ENCODE measurements at regions not wholly inside any gene's neighbourhood (a gene's known extent, or its start where the extent isn't known, plus 50 kb on each side); places are given as distances from the start of the nearest gene placed in this dataset.
"Not testable (repeated sequence)": the region's sequence is repeated elsewhere in the genome, so short reads cannot be mapped to it uniquely, and the experiment has no call there.

GRCh38 chr2:22136446-22136845 is 1012.7 kb downstream of the TDRD15 start:
- Histone ChIP-seq H3K36me3 (ENCODE audit: insufficient read depth, low read length) (no peaks in the 10 kb centered on the region), H3K9me2 (replicated peaks; ENCODE audit: insufficient read depth, low read length) (no peaks in the 10 kb centered on the region), H3K4me2 (ENCODE audit: low read depth, low read length, poor library complexity, severe bottlenecking) (no peak overlapping the region), H3K27me3 (ENCODE audit: low read length) (no peaks in the 10 kb centered on the region), H2AFZ (ENCODE audit: low read length) (no peak overlapping the region), H3K9ac (ENCODE audit: low read length) (no peak overlapping the region), H3K9me3 (ENCODE audit: low read length) (no peaks in the 10 kb centered on the region), H3K79me2 (ENCODE audit: low read length) (no peaks in the 10 kb centered on the region), H3K27ac (ENCODE audit: low read length) (no peak overlapping the region), H4K20me1 (ENCODE audit: insufficient read depth, low read depth, low read length) (no peaks in the 10 kb centered on the region), H3K4me3 (ENCODE audit: low read length) (no peak overlapping the region), H3K4me1 (ENCODE audit: low read length) (no peaks in the 10 kb centered on the region)
- no peak for DNase-seq

GRCh38 chr2:22143840-22144239 is 1020.1 kb downstream of the TDRD15 start:
- Histone ChIP-seq H3K4me2 (ENCODE audit: low read depth, low read length, poor library complexity, severe bottlenecking) (no peak overlapping the region), H3K36me3 (ENCODE audit: insufficient read depth, low read length) (no peaks in the 10 kb centered on the region), H3K4me3 (ENCODE audit: low read length) (no peak overlapping the region), H3K27ac (ENCODE audit: low read length) (no peak overlapping the region), H3K4me1 (ENCODE audit: low read length) (no peaks in the 10 kb centered on the region), H3K9me3 (ENCODE audit: low read length) (no peaks in the 10 kb centered on the region), H3K9me2 (replicated peaks; ENCODE audit: insufficient read depth, low read length) (no peaks in the 10 kb centered on the region), H3K79me2 (ENCODE audit: low read length) (no peaks in the 10 kb centered on the region), H4K20me1 (ENCODE audit: insufficient read depth, low read depth, low read length) (no peaks in the 10 kb centered on the region), H2AFZ (ENCODE audit: low read length) (no peak overlapping the region), H3K27me3 (ENCODE audit: low read length) (no peaks in the 10 kb centered on the region), H3K9ac (ENCODE audit: low read length) (no peak overlapping the region)
- DNase-seq: no peak

GRCh38 chr2:22153931-22154613 is 1030.3 kb downstream of the TDRD15 start:
- no peaks in the 10 kb centered on the region for H3K4me1 ChIP-seq (ENCODE audit: low read length)
- no peak overlapping the region for H3K4me3 ChIP-seq (ENCODE audit: low read length)
- H3K9ac ChIP-seq (ENCODE audit: low read length): no peak overlapping the region
- no peak overlapping the region for H3K4me2 ChIP-seq (ENCODE audit: low read depth, low read length, poor library complexity, severe bottlenecking)
- H3K79me2 ChIP-seq (ENCODE audit: low read length): no peaks in the 10 kb centered on the region
- no peaks in the 10 kb centered on the region for H3K36me3 ChIP-seq (ENCODE audit: insufficient read depth, low read length)
- DNase-seq: no peak
- H2AFZ ChIP-seq (ENCODE audit: low read length): no peak overlapping the region
- H4K20me1 ChIP-seq (ENCODE audit: insufficient read depth, low read depth, low read length): no peaks in the 10 kb centered on the region
- no peaks in the 10 kb centered on the region; the same call in 1 of the 2 replicates for H3K9me2 ChIP-seq (replicated peaks; ENCODE audit: insufficient read depth, low read length)
- H3K9me3 ChIP-seq (ENCODE audit: low read length): no peaks in the 10 kb centered on the region
- H3K27ac ChIP-seq (ENCODE audit: low read length): no peak overlapping the region
- H3K27me3 ChIP-seq (ENCODE audit: low read length): no peaks in the 10 kb centered on the region

- DNase-seq; H3K27me3 ChIP-seq (ENCODE audit: low read length); H3K4me2 ChIP-seq (ENCODE audit: low read depth, low read length, poor library complexity, severe bottlenecking); H3K36me3 ChIP-seq (ENCODE audit: insufficient read depth, low read length); H3K9me3 ChIP-seq (ENCODE audit: low read length); H3K9ac ChIP-seq (ENCODE audit: low read length); H3K4me1 ChIP-seq (ENCODE audit: low read length); H3K79me2 ChIP-seq (ENCODE audit: low read length); H3K9me2 ChIP-seq (replicated peaks; ENCODE audit: insufficient read depth, low read length); H2AFZ ChIP-seq (ENCODE audit: low read length); H3K4me3 ChIP-seq (ENCODE audit: low read length); H3K27ac ChIP-seq (ENCODE audit: low read length); H4K20me1 ChIP-seq (ENCODE audit: insufficient read depth, low read depth, low read length): not testable (repeated sequence)
Measured at GRCh38 chr2:22156661-22157060, 1032.9 kb downstream of the TDRD15 start.

GRCh38 chr2:22167256-22167655 is 1043.5 kb downstream of the TDRD15 start:
- no peaks in the 10 kb centered on the region for H4K20me1 ChIP-seq (ENCODE audit: insufficient read depth, low read depth, low read length)
- no peaks in the 10 kb centered on the region for H3K9me3 ChIP-seq (ENCODE audit: low read length)
- no peaks in the 10 kb centered on the region for H3K4me1 ChIP-seq (ENCODE audit: low read length)
- no peak overlapping the region for H2AFZ ChIP-seq (ENCODE audit: low read length)
- H3K9me2 ChIP-seq (replicated peaks; ENCODE audit: insufficient read depth, low read length): no peaks in the 10 kb centered on the region
- no peaks in the 10 kb centered on the region for H3K36me3 ChIP-seq (ENCODE audit: insufficient read depth, low read length)
- no peak overlapping the region for H3K4me3 ChIP-seq (ENCODE audit: low read length)
- no peaks in the 10 kb centered on the region for H3K79me2 ChIP-seq (ENCODE audit: low read length)
- no peak overlapping the region for H3K27ac ChIP-seq (ENCODE audit: low read length)
- DNase-seq: no peak
- H3K4me2 ChIP-seq (ENCODE audit: low read depth, low read length, poor library complexity, severe bottlenecking): no peak overlapping the region
- H3K9ac ChIP-seq (ENCODE audit: low read length): no peak overlapping the region
- no peaks in the 10 kb centered on the region for H3K27me3 ChIP-seq (ENCODE audit: low read length)

- H3K4me2 ChIP-seq (ENCODE audit: low read depth, low read length, poor library complexity, severe bottlenecking): no peak overlapping the region
- no peak overlapping the region for H3K27ac ChIP-seq (ENCODE audit: low read length)
- no peaks in the 10 kb centered on the region for H3K9me3 ChIP-seq (ENCODE audit: low read length)
- DNase-seq: no peak
- H3K27me3 ChIP-seq (ENCODE audit: low read length): no peaks in the 10 kb centered on the region
- no peaks in the 10 kb centered on the region for H3K36me3 ChIP-seq (ENCODE audit: insufficient read depth, low read length)
- H2AFZ ChIP-seq (ENCODE audit: low read length): no peak overlapping the region
- H3K9ac ChIP-seq (ENCODE audit: low read length): no peak overlapping the region
- no peaks in the 10 kb centered on the region for H3K4me1 ChIP-seq (ENCODE audit: low read length)
- H3K4me3 ChIP-seq (ENCODE audit: low read length): no peak overlapping the region
- no peaks in the 10 kb centered on the region for H3K79me2 ChIP-seq (ENCODE audit: low read length)
- no peaks in the 10 kb centered on the region; the same call in 1 of the 2 replicates for H3K9me2 ChIP-seq (replicated peaks; ENCODE audit: insufficient read depth, low read length)
- no peaks in the 10 kb centered on the region for H4K20me1 ChIP-seq (ENCODE audit: insufficient read depth, low read depth, low read length)
Measured at GRCh38 chr2:22175003-22175402, 1051.2 kb downstream of the TDRD15 start.

- Histone ChIP-seq H4K20me1 (ENCODE audit: insufficient read depth, low read depth, low read length) (no peaks in the 10 kb centered on the region), H3K9me2 (replicated peaks; ENCODE audit: insufficient read depth, low read length) (no peaks in the 10 kb centered on the region), H3K27me3 (ENCODE audit: low read length) (no peaks in the 10 kb centered on the region), H3K79me2 (ENCODE audit: low read length) (no peaks in the 10 kb centered on the region), H3K4me3 (ENCODE audit: low read length) (no peak overlapping the region), H2AFZ (ENCODE audit: low read length) (no peak overlapping the region), H3K9ac (ENCODE audit: low read length) (no peak overlapping the region), H3K27ac (ENCODE audit: low read length) (no peak overlapping the region), H3K9me3 (ENCODE audit: low read length) (no peaks in the 10 kb centered on the region), H3K36me3 (ENCODE audit: insufficient read depth, low read length) (no peaks in the 10 kb centered on the region), H3K4me1 (ENCODE audit: low read length) (no peaks in the 10 kb centered on the region), H3K4me2 (ENCODE audit: low read depth, low read length, poor library complexity, severe bottlenecking) (no peak overlapping the region)
- DNase-seq: no peak
Measured at GRCh38 chr2:22185251-22185650, 1061.5 kb downstream of the TDRD15 start.

- H3K9ac ChIP-seq (ENCODE audit: low read length); H3K9me3 ChIP-seq (ENCODE audit: low read length); H3K27ac ChIP-seq (ENCODE audit: low read length); DNase-seq; H3K79me2 ChIP-seq (ENCODE audit: low read length); H3K4me2 ChIP-seq (ENCODE audit: low read depth, low read length, poor library complexity, severe bottlenecking); H4K20me1 ChIP-seq (ENCODE audit: insufficient read depth, low read depth, low read length); H3K27me3 ChIP-seq (ENCODE audit: low read length); H3K36me3 ChIP-seq (ENCODE audit: insufficient read depth, low read length); H3K4me3 ChIP-seq (ENCODE audit: low read length); H2AFZ ChIP-seq (ENCODE audit: low read length); H3K9me2 ChIP-seq (replicated peaks; ENCODE audit: insufficient read depth, low read length); H3K4me1 ChIP-seq (ENCODE audit: low read length): not testable (repeated sequence)
Measured at GRCh38 chr2:22186261-22186828, 1062.6 kb downstream of the TDRD15 start.

Measured in Karpas-422 (cell line).